Vagina (tissue), 2 donors: ENCODE measurements at regions not wholly inside any gene's neighbourhood (a gene's known extent, or its start where the extent isn't known, plus 50 kb on each side); places are given as distances from the start of the nearest gene placed in this dataset.

Source experiments
- POLR2AphosphoS5 ChIP-seq, 2 donors: sonication (generic); formaldehyde crosslinking; IDR thresholded peaks; one replicate each; pipeline ENCODE4 v1.9.0; 2017; ENCODE audit warnings: antibody characterized with exemption in 2 of 2, mild to moderate bottlenecking in 2 of 2, low read depth in 1 of 2; ENCODE audit not compliant: insufficient read depth in 1 of 2
- TF ChIP-seq, protein P1 (sequence below), 3 experiments: fragments of 450-650 bp in 2 of 3; fragments of 200-600 bp in 1 of 3; sonication (generic) in 1 of 3; IDR thresholded peaks; one replicate each; pipeline ENCODE4 v1.5.1; 2017 to 2019; ENCODE audit warnings: antibody characterized with exemption in 3 of 3, mild to moderate bottlenecking in 2 of 3, moderate library complexity in 2 of 3

DNA sequence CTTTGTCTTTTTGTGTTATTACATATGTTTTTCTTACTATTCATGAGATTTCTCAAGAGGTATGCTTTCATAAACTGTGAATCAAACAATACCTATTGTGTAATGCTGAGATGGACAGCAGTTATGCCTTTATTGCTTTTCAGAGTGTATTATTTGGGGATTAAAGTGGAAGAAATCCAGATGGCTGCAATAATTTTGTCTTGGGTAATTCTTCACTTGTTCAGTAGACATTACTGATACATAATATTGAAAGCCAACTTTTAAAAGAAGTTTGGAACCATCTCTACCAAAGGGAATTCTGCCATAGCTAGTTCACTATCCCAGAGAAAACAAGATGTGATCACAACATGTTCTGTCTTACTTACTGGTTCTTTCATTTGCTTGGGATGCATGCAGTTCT lies 253.4 kb upstream of the ZSWIM2 start:
- TF ChIP-seq, protein P1, sequence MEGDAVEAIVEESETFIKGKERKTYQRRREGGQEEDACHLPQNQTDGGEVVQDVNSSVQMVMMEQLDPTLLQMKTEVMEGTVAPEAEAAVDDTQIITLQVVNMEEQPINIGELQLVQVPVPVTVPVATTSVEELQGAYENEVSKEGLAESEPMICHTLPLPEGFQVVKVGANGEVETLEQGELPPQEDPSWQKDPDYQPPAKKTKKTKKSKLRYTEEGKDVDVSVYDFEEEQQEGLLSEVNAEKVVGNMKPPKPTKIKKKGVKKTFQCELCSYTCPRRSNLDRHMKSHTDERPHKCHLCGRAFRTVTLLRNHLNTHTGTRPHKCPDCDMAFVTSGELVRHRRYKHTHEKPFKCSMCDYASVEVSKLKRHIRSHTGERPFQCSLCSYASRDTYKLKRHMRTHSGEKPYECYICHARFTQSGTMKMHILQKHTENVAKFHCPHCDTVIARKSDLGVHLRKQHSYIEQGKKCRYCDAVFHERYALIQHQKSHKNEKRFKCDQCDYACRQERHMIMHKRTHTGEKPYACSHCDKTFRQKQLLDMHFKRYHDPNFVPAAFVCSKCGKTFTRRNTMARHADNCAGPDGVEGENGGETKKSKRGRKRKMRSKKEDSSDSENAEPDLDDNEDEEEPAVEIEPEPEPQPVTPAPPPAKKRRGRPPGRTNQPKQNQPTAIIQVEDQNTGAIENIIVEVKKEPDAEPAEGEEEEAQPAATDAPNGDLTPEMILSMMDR (IDR thresholded peaks at IDR 0.05): no peak
- TF ChIP-seq POLR2AphosphoS5 (IDR thresholded peaks at IDR 0.05; ENCODE audit: insufficient read depth in 1 of 2, low read depth in 1 of 2): no peak
